ENCODE measurements at regions not wholly inside any gene's neighbourhood (a gene's known extent, or its start where the extent isn't known, plus 50 kb on each side); places are given as distances from the start of the nearest gene placed in this dataset.

GRCh38 chr6:164315376-164315775 is 900.9 kb downstream of the QKI start:
- Histone ChIP-seq H4K20me1 (ENCODE audit: control insufficient read depth, insufficient read depth, insufficient read length) (no peaks in the 10 kb centered on the region), H3K79me1 (ENCODE audit: insufficient read depth, low read depth, low read length, poor library complexity, severe bottlenecking) (no peaks in the 10 kb centered on the region), H4K5ac (ENCODE audit: insufficient read length, low read depth, low read length) (no peak overlapping the region), H2BK120ac (ENCODE audit: low read depth, low read length, poor library complexity, severe bottlenecking) (no peak overlapping the region), H3K4me2 (ENCODE audit: insufficient read depth, insufficient read length, low read length) (no peak overlapping the region), H3K9me3 (ENCODE audit: control insufficient read depth, low read depth, low read length) (no peaks in the 10 kb centered on the region), H3K23me2 (ENCODE audit: insufficient read length, low read depth, low read length, poor library complexity, severe bottlenecking) (no peaks in the 10 kb centered on the region), H3K14ac (ENCODE audit: insufficient read depth, low read length) (no peak overlapping the region), H2AK5ac (ENCODE audit: insufficient read length, low read length) (no peak overlapping the region), H2AFZ (ENCODE audit: low read length) (no peak overlapping the region), H3K27me3 (ENCODE audit: insufficient read depth, low read length) (no peaks in the 10 kb centered on the region), H3K18ac (ENCODE audit: insufficient read length, low read depth, low read length) (no peak overlapping the region), H2BK5ac (ENCODE audit: insufficient read length, low read length) (no peak overlapping the region), H3K9ac (ENCODE audit: extremely low read depth, insufficient read length, low read length) (no peak overlapping the region), H3T11ph (ENCODE audit: low read length) (no peak overlapping the region), H2BK20ac (ENCODE audit: low read depth, low read length, poor library complexity, severe bottlenecking) (no peak overlapping the region), H3K4ac (ENCODE audit: low read depth, low read length) (no peak overlapping the region), H3K4me1 (ENCODE audit: insufficient read depth, low read length) (no peaks in the 10 kb centered on the region), H3K27ac (ENCODE audit: insufficient read length, low read depth, low read length) (no peak overlapping the region), H2BK12ac (ENCODE audit: insufficient read length, low read depth, low read length) (no peak overlapping the region), H3K23ac (ENCODE audit: insufficient read length, low read depth, low read length) (no peak overlapping the region), H3K56ac (ENCODE audit: insufficient read length, low read depth, low read length) (no peak overlapping the region), H4K91ac (ENCODE audit: insufficient read length, low read depth, low read length) (no peak overlapping the region), H3K79me2 (ENCODE audit: insufficient read depth, low read length) (no peaks in the 10 kb centered on the region), H2BK15ac (ENCODE audit: low read depth, low read length) (no peak overlapping the region), H4K8ac (replicated peaks; ENCODE audit: insufficient read length, low read depth, low read length) (no peak overlapping the region)
- Mint-ChIP-seq H3K9me3 (no peaks in the 10 kb centered on the region), H3K36me3 (ENCODE audit: insufficient read depth in 1 of 3, low read depth in 3 of 3) (peaks cover 0 to 7% (median 0%) of the 10 kb centered on the region in 3 experiments; a peak in 2 of 7 replicates), H3K27ac (no peak overlapping the region; a peak in 1 of 7 replicates), H3K4me1 (no peaks in the 10 kb centered on the region), H3K27me3 (ENCODE audit: low read depth) (no peaks in the 10 kb centered on the region), H3K4me3 (no peak overlapping the region)
- DNase-seq, result no peak
- WGBS (ENCODE audit: extremely low coverage, insufficient read length, low lambda C conversion rate), result no CpG with 5 or more reads among the region's 2 CpGs
- no peak for TF ChIP-seq CTCF (conservative IDR thresholded peaks at IDR 0.05)

All from H9 (cell line).